Activated T-helper 1 cell treated with anti-CD3 and anti-CD28 coated beads, Interleukin-12 subunit alpha, Interleukin-12 subunit beta, Interleukin-2, Interleukin-4 antibody, amounts not matched to agents 30 ng/mL and 10 ng/mL and 1 ng/mL, durations not matched to agents 14 hours and 24 hours and 36 hours (primary cell): ENCODE measurements at regions not wholly inside any gene's neighbourhood (a gene's known extent, or its start where the extent isn't known, plus 50 kb on each side); places are given as distances from the start of the nearest gene placed in this dataset.

Experiments used
- DNase-seq: peaks from one replicate; pipeline ENCODE4 v3.0.0; 2021; ENCODE audit warnings: low spot score
- H3K27ac Mint-ChIP-seq: one replicate; pipeline ENCODE4 v1.8.0; 2021; ENCODE audit warnings: mild to moderate bottlenecking, mixed read lengths
- H3K27me3 Mint-ChIP-seq: one replicate; pipeline ENCODE4 v1.8.0; 2022; ENCODE audit warnings: mild to moderate bottlenecking, moderate library complexity, mixed read lengths; ENCODE audit not compliant: insufficient read depth
- H3K36me3 Mint-ChIP-seq: one replicate; pipeline ENCODE4 v1.8.0; 2021; ENCODE audit warnings: low read depth, mixed read lengths
- H3K4me1 Mint-ChIP-seq: one replicate; pipeline ENCODE4 v1.8.0; 2021; ENCODE audit warnings: low read depth, mixed read lengths
- H3K4me3 Mint-ChIP-seq: one replicate; pipeline ENCODE4 v1.8.0; 2021; ENCODE audit warnings: mild to moderate bottlenecking, moderate library complexity, mixed read lengths
- H3K9me3 Mint-ChIP-seq: one replicate; pipeline ENCODE4 v1.8.0; 2021; ENCODE audit warnings: mixed read lengths
- intact Hi-C: fragments of 100-400 bp; cut with micrococcal nuclease; formaldehyde crosslinking; loops from one replicate; pipeline ENCODE4 v1.15.1; 2024

DNA sequence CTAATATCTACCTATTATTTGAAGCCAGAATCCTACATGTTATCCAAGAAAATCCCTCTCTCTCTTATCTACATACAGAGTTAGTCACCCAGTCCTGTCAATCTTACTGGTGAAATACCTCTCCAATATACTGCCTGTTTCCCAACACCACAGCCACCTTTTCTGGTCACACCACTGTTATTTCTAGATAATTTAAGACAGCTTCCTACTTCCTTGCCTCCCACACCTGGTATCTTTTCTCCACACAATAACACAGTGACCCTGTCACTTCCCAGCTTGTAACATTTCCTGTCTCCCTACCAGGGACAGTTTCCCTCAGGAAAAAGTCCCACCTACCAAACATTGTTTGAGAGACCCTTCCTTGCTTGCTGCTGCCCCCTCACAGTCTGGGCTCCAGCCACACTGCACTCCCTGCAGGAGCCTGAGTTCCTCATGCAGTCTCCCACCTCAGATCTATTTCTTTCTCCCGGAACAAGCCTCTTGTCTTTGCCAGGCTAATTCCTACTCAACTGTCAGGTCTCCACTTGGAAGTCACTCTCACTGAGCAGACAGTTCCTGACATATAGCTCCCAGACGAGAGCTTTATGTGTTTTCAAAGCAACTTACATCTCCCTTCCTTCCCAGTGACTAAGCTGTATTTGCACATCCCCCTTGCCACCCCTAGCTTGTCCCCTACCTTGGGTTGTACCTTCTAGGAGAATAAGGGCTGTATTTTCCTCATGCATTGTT is 73.6 kb upstream of the QRFPR start:
- Mint-ChIP-seq H3K4me3 (no peak overlapping the region), H3K36me3 (no peaks in the 10 kb centered on the region), H3K27ac (no peak overlapping the region), H3K9me3 (no peaks in the 10 kb centered on the region), H3K4me1 (no peaks in the 10 kb centered on the region), H3K27me3 (peaks cover 16% of the 10 kb centered on the region)
- DNase-seq = no peak
- intact Hi-C loops = no loop called here

DNA sequence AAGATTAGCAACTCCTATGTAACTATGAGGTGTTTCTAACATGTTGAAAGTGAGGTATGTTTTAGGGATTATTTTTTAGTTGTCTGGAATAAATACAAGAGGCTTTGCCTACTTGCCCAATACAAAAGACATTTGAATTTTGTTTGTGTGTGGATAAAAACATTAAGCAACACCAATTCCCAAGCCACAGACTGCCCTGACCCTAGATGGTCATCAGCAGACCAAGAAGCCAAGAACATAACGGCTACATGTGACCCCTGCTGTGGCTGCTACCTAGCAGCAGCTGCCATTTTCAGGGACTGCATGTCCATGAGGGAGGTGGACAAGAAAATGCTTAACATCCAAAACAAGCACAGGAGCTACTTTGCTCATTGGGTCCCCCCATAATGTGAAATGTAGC is 70.5 kb upstream of the QRFPR start:
- Mint-ChIP-seq H3K27me3 (peaks cover 18% of the 10 kb centered on the region), H3K9me3 (no peaks in the 10 kb centered on the region), H3K27ac (no peak overlapping the region), H3K36me3 (no peaks in the 10 kb centered on the region), H3K4me3 (no peak overlapping the region), H3K4me1 (no peaks in the 10 kb centered on the region)
- intact Hi-C loops = no loop called here
- DNase-seq = no peak

DNA sequence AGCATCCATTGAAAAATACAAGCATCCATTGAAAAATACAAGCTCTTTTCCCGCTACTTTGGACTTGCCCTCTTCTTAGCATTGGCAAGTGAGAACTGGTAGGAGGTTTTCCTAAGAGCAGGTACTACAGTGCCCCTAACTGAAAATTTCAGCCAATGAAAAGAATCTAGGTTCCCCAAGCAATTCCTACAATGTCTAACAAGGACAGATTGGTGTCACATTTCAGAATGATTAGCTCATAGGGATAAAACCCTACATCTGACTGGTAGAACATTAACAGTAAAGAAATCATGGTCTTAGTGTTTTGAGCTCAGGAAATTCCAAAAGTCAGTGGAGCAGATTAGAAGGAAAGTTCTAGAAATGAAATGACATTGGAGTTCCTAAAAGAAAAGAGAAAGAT is 68.6 kb upstream of the QRFPR start:
- Mint-ChIP-seq H3K4me3 (no peak overlapping the region), H3K4me1 (no peaks in the 10 kb centered on the region), H3K27ac (no peak overlapping the region), H3K9me3 (no peaks in the 10 kb centered on the region), H3K36me3 (no peaks in the 10 kb centered on the region), H3K27me3 (peaks cover 12% of the 10 kb centered on the region)
- intact Hi-C loops = no loop called here
- no peak for DNase-seq

DNA sequence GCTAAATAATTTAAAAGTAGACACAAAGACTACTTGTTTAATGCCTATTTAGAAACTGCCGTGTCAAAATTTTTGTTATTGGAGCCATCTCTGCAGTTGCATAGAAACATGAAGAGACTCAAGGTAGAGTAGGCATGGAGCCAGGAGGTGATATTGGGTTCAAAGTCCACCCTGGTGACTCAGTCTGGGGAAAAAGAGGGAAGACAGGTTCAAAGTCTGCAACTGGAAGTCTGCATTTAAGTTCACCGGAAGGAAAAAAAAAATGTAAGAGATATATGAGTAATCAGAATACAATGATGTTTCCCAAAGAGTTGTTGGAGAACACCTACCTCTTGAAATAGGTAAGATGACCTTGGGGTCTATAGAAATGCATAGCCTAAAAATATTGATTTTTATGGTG is 67.4 kb upstream of the QRFPR start:
- Mint-ChIP-seq H3K4me3 (no peak overlapping the region), H3K4me1 (no peaks in the 10 kb centered on the region), H3K27me3 (peaks cover 11% of the 10 kb centered on the region), H3K27ac (no peak overlapping the region), H3K9me3 (no peaks in the 10 kb centered on the region), H3K36me3 (no peaks in the 10 kb centered on the region)
- intact Hi-C loops = no loop called here
- no peak for DNase-seq

DNA sequence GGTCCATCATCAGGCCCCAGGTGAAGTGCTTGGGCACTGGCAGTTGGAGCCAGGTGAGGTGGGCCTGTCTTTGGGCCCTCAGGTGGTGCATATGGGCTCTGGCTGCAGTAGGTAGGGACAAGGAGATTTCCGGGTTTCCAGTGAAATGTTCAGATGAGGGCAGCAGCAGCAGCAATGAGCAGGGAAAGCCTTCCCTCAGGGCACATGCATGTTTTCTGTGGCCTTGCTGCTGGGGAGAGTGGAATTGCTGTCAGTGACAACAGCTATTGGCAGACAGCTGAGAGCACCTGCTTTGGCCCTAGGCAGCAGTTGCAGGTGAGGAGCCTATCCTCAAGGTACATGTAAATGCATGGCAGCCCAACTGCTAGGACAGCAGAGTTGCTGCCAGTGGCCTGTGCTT is 58.9 kb upstream of the QRFPR start:
- Mint-ChIP-seq H3K4me3 (no peak overlapping the region), H3K27me3 (no peaks in the 10 kb centered on the region), H3K4me1 (no peaks in the 10 kb centered on the region), H3K36me3 (no peaks in the 10 kb centered on the region), H3K27ac (no peak overlapping the region), H3K9me3 (peaks cover 19% of the 10 kb centered on the region)
- intact Hi-C loops = no loop called here
- no peak for DNase-seq
